Tibial nerve (tissue), 4 donors: ENCODE measurements at regions not wholly inside any gene's neighbourhood (a gene's known extent, or its start where the extent isn't known, plus 50 kb on each side); places are given as distances from the start of the nearest gene placed in this dataset.

ENCODE experiments used
- DNase-seq, 2 donors: peaks; one replicate each; pipeline ENCODE4 v3.0.0-alpha.2; 2019; ENCODE audit warnings: low spot score in 2 of 2
- H3K27ac ChIP-seq, 4 donors: fragments of 200-600 bp; sonication (generic) in 3 of 4; one replicate each; pipeline ENCODE4 v1.5.1; 2017 to 2019; ENCODE audit warnings: mild to moderate bottlenecking in 1 of 4
- H3K27me3 ChIP-seq, 2 donors: fragments of 200-600 bp; sonication (generic) in 1 of 2; one replicate each; pipeline versions ENCODE4 v1.5.1 to v1.6.0; 2017 to 2019
- H3K36me3 ChIP-seq, 3 donors: fragments of 200-600 bp; sonication (generic); one replicate each; pipeline ENCODE4 v1.5.1; 2018 to 2019
- H3K4me1 ChIP-seq, 4 donors: fragments of 200-600 bp; sonication (generic) in 3 of 4; one replicate each; pipeline ENCODE4 v1.5.1; 2017 to 2019
- H3K4me3 ChIP-seq, 4 donors: fragments of 200-600 bp; sonication (generic) in 3 of 4; one replicate each; pipeline ENCODE4 v1.5.1; 2017 to 2019; ENCODE audit warnings: mild to moderate bottlenecking in 1 of 4, moderate library complexity in 1 of 4
- H3K9me3 ChIP-seq, 4 donors: fragments of 200-600 bp; sonication (generic) in 3 of 4; one replicate each; pipeline ENCODE4 v1.5.1; 2017 to 2019
- EP300 ChIP-seq, 2 donors: sonication (generic); formaldehyde crosslinking; IDR thresholded peaks; one replicate each; pipeline ENCODE4 v1.6.1; 2017; ENCODE audit warnings: antibody characterized with exemption in 2 of 2, mild to moderate bottlenecking in 1 of 2
- POLR2A ChIP-seq, 2 donors: fragments of 450-650 bp; IDR thresholded peaks; one replicate each; pipeline ENCODE4 v1.6.1; 2017; ENCODE audit warnings: antibody characterized with exemption in 2 of 2, mild to moderate bottlenecking in 2 of 2, moderate library complexity in 2 of 2
- WGBS, 2 donors: methylation state at CpG; one replicate each; pipeline ENCODE4 v1.1.5; 2018; 5-methylcytosine and 5-hydroxymethylcytosine counted together
- TF ChIP-seq, protein P1 (sequence below), 5 experiments: fragments of 200-600 bp in 3 of 5; fragments of 450-650 bp in 2 of 5; sonication (generic) in 3 of 5; IDR thresholded peaks; one replicate each; pipeline ENCODE4 v1.5.1; 2016 to 2019; ENCODE audit warnings: antibody characterized with exemption in 5 of 5, mild to moderate bottlenecking in 3 of 5, moderate library complexity in 2 of 5

DNA sequence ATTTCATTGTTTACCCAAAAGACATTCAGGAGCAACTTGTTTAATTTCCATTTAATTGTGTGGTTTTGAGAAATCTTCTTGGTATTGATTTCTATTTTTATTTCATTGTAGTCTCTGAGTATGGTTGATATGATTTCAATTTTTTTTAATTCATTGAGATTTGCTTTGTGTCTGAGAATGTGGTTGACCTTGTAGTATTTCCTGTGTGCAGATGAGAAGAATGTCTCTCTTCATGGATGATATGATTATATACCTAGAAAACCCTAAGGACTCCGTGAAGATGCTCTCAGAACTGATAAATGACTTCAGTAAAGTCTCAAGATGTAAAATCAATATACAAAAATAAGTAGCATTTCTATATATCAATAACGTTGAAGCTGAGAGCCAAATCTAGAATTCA, 202.4 kb upstream of the CDH9 start:
- no peaks in the 10 kb centered on the region for H3K36me3 ChIP-seq
- TF ChIP-seq, protein P1, sequence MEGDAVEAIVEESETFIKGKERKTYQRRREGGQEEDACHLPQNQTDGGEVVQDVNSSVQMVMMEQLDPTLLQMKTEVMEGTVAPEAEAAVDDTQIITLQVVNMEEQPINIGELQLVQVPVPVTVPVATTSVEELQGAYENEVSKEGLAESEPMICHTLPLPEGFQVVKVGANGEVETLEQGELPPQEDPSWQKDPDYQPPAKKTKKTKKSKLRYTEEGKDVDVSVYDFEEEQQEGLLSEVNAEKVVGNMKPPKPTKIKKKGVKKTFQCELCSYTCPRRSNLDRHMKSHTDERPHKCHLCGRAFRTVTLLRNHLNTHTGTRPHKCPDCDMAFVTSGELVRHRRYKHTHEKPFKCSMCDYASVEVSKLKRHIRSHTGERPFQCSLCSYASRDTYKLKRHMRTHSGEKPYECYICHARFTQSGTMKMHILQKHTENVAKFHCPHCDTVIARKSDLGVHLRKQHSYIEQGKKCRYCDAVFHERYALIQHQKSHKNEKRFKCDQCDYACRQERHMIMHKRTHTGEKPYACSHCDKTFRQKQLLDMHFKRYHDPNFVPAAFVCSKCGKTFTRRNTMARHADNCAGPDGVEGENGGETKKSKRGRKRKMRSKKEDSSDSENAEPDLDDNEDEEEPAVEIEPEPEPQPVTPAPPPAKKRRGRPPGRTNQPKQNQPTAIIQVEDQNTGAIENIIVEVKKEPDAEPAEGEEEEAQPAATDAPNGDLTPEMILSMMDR (IDR thresholded peaks at IDR 0.05) = no peak
- no peak for TF ChIP-seq EP300 (IDR thresholded peaks at IDR 0.05)
- TF ChIP-seq POLR2A (IDR thresholded peaks at IDR 0.05) = no peak
- 77 to 80% methylated on average over 2 of the region's 2 CpGs for WGBS, 2 donors
- H3K4me1 ChIP-seq = no peaks in the 10 kb centered on the region
- no peak overlapping the region for H3K4me3 ChIP-seq
- DNase-seq = no peak
- H3K9me3 ChIP-seq = peaks cover 0 to 4% (median 0%) of the 10 kb centered on the region in 4 donors
- no peak overlapping the region for H3K27ac ChIP-seq
- H3K27me3 ChIP-seq = no peaks in the 10 kb centered on the region

DNA sequence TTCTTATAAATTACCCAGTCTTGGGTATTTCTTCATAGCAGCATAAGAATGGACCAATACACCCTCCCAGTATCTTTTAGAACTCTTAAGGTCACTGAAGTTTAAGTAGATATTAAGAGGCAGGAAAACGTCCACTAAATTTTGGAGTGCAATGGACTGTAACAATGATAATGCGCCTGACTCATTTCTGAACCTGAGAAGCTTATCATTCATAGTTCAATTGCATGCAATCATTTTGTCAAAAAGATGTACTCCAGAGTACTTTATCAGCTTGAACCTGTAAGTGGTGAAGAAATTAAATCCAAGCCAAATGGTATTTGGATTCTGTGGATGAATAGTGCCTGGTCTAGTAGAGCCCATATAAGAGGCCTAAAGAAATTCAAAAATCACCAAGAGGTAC, 196.5 kb upstream of the CDH9 start:
- H3K36me3 ChIP-seq = no peaks in the 10 kb centered on the region
- H3K4me3 ChIP-seq = no peak overlapping the region
- H3K9me3 ChIP-seq = no peaks in the 10 kb centered on the region
- no peak for TF ChIP-seq POLR2A (IDR thresholded peaks at IDR 0.05)
- TF ChIP-seq EP300 (IDR thresholded peaks at IDR 0.05) = no peak
- TF ChIP-seq, protein P1 (IDR thresholded peaks at IDR 0.05) = no peak
- DNase-seq = no peak
- no peak overlapping the region for H3K27ac ChIP-seq
- 59 to 88% methylated on average over 2 of the region's 2 CpGs for WGBS, 2 donors
- no peaks in the 10 kb centered on the region for H3K4me1 ChIP-seq
- no peaks in the 10 kb centered on the region for H3K27me3 ChIP-seq

DNA sequence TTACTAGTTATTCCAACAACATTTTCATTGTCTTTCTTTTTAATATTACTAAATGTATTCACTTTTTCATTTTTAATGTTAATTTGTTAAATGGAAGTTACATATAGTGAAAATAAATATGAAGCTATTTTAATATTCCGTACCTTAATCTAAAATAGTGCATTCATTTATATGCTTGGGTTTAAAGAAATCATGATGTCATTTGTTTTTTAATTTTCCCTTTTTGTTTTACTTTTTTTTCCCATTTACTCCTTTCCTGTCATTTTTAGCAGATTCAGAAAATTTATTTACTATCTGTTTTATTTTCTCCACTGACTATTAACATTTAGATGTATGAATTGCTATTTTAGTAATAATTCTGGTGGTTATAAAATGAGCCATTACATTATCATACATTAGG, 183.0 kb upstream of the CDH9 start:
- 86 to 96% methylated on average over 1 of the region's 1 CpG for WGBS, 2 donors
- Histone ChIP-seq H3K36me3 (no peaks in the 10 kb centered on the region), H3K9me3 (no peaks in the 10 kb centered on the region), H3K27ac (no peak overlapping the region), H3K4me1 (no peaks in the 10 kb centered on the region), H3K27me3 (no peaks in the 10 kb centered on the region), H3K4me3 (no peak overlapping the region)
- TF ChIP-seq EP300 (IDR thresholded peaks at IDR 0.05) = no peak
- TF ChIP-seq POLR2A (IDR thresholded peaks at IDR 0.05) = no peak
- TF ChIP-seq, protein P1 (IDR thresholded peaks at IDR 0.05) = no peak
- DNase-seq = no peak

DNA sequence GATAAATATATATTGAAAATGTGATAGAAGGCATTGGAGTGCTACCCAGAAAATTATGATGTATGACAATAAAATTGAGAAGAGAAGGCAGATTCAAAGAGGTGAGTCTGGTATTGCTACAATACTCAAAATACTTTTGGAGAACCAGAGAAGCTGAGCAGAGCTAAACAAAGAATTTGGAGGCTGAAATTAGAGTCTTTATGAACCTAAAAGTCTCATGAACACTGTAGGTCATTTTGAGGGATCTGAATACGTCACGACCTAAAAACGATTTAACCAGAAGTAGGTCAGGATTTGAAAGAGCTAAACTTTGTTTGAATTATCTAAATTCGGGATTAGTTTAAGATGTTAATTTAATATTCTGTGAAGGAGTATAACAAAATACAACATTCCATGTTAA, 182.4 kb upstream of the CDH9 start:
- 90 to 94% methylated on average over 4 of the region's 4 CpGs for WGBS, 2 donors
- TF ChIP-seq, protein P1 (IDR thresholded peaks at IDR 0.05) = no peak
- TF ChIP-seq EP300 (IDR thresholded peaks at IDR 0.05) (no peak), POLR2A (IDR thresholded peaks at IDR 0.05) (no peak)

DNA sequence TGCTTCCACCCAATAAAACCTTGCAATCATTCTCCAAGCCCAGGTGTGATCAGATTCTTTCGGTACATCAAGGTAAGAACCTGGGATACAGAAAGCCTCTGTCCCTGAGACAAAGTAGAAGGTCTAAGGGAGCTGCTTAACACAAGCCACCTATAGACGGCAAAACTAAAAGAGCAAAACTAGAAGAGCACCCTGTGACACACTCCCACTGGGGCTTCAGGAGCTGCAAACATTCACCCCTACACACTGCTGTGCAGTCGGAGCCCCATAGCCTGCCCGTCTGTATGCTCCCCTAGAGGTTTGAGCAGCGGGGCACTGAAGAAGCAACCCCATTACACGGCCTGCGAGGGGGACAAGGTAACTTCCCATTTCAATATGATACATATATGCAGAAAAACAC, 179.6 kb upstream of the CDH9 start:
- no peaks in the 10 kb centered on the region for H3K9me3 ChIP-seq
- WGBS, 2 donors = 95 to 97% methylated on average over 7 of the region's 7 CpGs
- no peak for DNase-seq
- H3K4me1 ChIP-seq = no peaks in the 10 kb centered on the region
- no peaks in the 10 kb centered on the region for H3K36me3 ChIP-seq
- TF ChIP-seq, protein P1 (IDR thresholded peaks at IDR 0.05) = no peak
- no peak for TF ChIP-seq EP300 (IDR thresholded peaks at IDR 0.05)
- no peak for TF ChIP-seq POLR2A (IDR thresholded peaks at IDR 0.05)
- no peak overlapping the region for H3K4me3 ChIP-seq
- no peaks in the 10 kb centered on the region for H3K27me3 ChIP-seq
- H3K27ac ChIP-seq = no peak overlapping the region

More for the DNA sequence above, 182.4 kb upstream of the CDH9 start:
- no peaks in the 10 kb centered on the region for H3K4me1 ChIP-seq
- no peaks in the 10 kb centered on the region for H3K36me3 ChIP-seq
- no peaks in the 10 kb centered on the region for H3K27me3 ChIP-seq
- H3K9me3 ChIP-seq = no peaks in the 10 kb centered on the region
- no peak overlapping the region for H3K27ac ChIP-seq
- no peak overlapping the region for H3K4me3 ChIP-seq
- no peak for DNase-seq
